ENCODE measurements at regions not wholly inside any gene's neighbourhood (a gene's known extent, or its start where the extent isn't known, plus 50 kb on each side); places are given as distances from the start of the nearest gene placed in this dataset.
"Not testable (repeated sequence)": the region's sequence is repeated elsewhere in the genome, so short reads cannot be mapped to it uniquely, and the experiment has no call there.

DNA sequence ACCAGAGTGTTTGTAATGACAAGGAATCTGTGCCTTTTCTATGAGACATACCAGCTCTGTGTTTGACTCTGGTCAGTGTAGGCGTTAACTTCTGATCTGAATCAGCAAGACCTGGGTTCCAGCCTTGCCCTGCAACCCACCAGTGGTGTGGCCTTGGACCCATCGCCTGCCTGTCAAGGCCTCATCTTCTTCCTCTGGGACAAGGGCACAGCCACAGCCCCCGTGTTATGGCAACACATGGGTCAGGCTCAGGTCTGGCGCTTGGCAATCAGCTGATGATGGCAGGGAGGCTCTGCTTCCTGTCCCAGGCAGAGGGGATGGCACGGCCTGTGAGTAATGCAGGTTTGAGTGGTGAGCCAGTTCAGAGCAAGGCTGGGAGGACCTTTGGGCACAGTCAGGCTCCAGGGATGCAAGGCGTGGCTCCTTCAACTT, 69.1 kb upstream of the PLGLB2 start:
- H3K9me3 ChIP-seq (ENCODE audit: control insufficient read depth, insufficient read depth, low read length); H3K4me1 ChIP-seq (ENCODE audit: control insufficient read depth, insufficient read depth, low read length); H3K36me3 ChIP-seq (ENCODE audit: control insufficient read depth, insufficient read depth, low read length); H3K9ac ChIP-seq (ENCODE audit: low read depth, low read length); H3K4me3 ChIP-seq (ENCODE audit: low read depth, low read length); H3K27me3 ChIP-seq (ENCODE audit: control insufficient read depth, insufficient read depth, low read length); H3K27ac ChIP-seq (ENCODE audit: low read depth, low read length): not testable (repeated sequence)

DNA sequence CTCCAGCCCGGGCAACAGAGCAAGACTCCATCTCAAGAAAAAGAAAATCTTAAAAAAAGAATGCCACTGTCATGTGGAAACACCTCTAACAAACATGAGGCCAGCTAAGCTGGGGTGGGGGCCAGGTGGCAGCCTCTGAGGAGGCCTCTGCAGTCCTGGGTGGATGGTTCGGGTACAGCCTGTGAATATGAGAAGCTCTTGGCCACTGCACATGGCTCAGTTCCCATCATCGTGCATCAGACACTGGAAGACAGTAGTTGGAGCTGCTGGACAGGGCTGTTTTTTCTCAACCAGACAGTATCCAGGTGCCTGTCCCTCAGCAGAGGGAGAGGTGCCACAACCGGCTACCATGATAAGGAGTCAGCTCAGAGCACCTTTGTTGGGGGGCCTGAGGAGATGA, 67.9 kb upstream of the PLGLB2 start:
- not testable (repeated sequence) for H3K9me3 ChIP-seq (ENCODE audit: control insufficient read depth, insufficient read depth, low read length); H3K27ac ChIP-seq (ENCODE audit: low read depth, low read length); H3K4me3 ChIP-seq (ENCODE audit: low read depth, low read length); H3K36me3 ChIP-seq (ENCODE audit: control insufficient read depth, insufficient read depth, low read length); H3K4me1 ChIP-seq (ENCODE audit: control insufficient read depth, insufficient read depth, low read length); H3K27me3 ChIP-seq (ENCODE audit: control insufficient read depth, insufficient read depth, low read length); H3K9ac ChIP-seq (ENCODE audit: low read depth, low read length)

DNA sequence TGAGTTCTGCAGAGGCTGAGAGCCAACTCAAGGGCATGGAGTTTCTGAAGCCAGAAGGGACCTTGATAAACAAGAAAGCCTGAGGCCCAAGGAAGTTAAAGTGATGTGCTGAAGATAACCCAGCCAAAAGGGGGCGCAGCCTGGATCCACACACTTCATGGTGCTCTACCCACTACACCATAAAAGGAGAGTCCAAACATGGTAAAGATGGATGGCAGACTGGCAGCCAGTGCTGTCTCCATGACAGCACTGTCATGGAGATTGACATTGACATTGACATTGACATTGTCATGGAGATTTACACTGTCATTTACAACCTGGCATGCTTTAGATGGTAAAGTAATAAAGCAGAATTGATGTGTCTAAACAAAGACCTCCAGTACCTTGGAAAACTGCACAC, 67.2 kb upstream of the PLGLB2 start:
- H3K9me3 ChIP-seq (ENCODE audit: control insufficient read depth, insufficient read depth, low read length); H3K27ac ChIP-seq (ENCODE audit: low read depth, low read length); H3K4me3 ChIP-seq (ENCODE audit: low read depth, low read length); H3K36me3 ChIP-seq (ENCODE audit: control insufficient read depth, insufficient read depth, low read length); H3K27me3 ChIP-seq (ENCODE audit: control insufficient read depth, insufficient read depth, low read length); H3K9ac ChIP-seq (ENCODE audit: low read depth, low read length); H3K4me1 ChIP-seq (ENCODE audit: control insufficient read depth, insufficient read depth, low read length): not testable (repeated sequence)

DNA sequence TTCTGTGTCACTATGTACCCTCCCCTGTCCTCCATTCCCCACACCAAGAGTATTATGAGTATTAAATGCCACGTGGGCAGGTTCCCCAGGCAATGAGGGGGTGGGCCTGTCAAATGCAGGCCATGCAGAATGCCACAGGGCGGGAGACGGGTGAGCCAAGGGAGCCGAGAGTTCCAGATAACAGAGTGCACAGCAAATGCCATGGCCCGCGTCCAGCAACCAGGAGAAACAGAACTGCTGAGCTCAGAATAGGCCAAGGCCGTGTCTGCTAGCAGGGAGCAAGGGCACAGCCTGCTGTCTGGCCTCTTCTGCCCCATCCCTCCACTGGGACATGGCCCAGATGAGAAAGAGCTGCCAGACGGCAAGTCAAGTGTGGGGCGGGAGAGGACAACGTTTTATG, 64.4 kb upstream of the PLGLB2 start:
- H3K9ac ChIP-seq (ENCODE audit: low read depth, low read length); H3K9me3 ChIP-seq (ENCODE audit: control insufficient read depth, insufficient read depth, low read length); H3K27me3 ChIP-seq (ENCODE audit: control insufficient read depth, insufficient read depth, low read length); H3K36me3 ChIP-seq (ENCODE audit: control insufficient read depth, insufficient read depth, low read length); H3K27ac ChIP-seq (ENCODE audit: low read depth, low read length); H3K4me3 ChIP-seq (ENCODE audit: low read depth, low read length); H3K4me1 ChIP-seq (ENCODE audit: control insufficient read depth, insufficient read depth, low read length): not testable (repeated sequence)

DNA sequence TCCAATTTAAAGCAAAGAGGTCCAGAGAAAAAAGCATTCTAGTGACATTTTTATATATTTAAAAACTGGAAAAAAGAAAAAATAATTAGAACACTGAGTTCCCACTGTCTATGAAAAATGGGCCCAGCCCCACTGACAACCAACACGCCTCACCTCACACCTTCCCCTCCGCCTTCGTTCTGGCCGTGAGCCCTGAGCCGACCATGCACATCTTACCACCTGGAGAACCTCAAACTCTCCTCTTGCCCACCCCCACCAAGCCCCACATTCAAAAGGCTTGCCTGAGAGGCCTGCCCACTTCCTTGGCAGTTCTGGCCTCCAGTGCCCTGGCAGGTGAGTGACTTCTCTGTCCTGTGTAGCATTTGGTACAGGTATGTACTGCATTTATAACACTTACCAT, 63.9 kb upstream of the PLGLB2 start:
- H3K9me3 ChIP-seq (ENCODE audit: control insufficient read depth, insufficient read depth, low read length); H3K4me3 ChIP-seq (ENCODE audit: low read depth, low read length); H3K36me3 ChIP-seq (ENCODE audit: control insufficient read depth, insufficient read depth, low read length); H3K27ac ChIP-seq (ENCODE audit: low read depth, low read length); H3K27me3 ChIP-seq (ENCODE audit: control insufficient read depth, insufficient read depth, low read length); H3K4me1 ChIP-seq (ENCODE audit: control insufficient read depth, insufficient read depth, low read length); H3K9ac ChIP-seq (ENCODE audit: low read depth, low read length): not testable (repeated sequence)

DNA sequence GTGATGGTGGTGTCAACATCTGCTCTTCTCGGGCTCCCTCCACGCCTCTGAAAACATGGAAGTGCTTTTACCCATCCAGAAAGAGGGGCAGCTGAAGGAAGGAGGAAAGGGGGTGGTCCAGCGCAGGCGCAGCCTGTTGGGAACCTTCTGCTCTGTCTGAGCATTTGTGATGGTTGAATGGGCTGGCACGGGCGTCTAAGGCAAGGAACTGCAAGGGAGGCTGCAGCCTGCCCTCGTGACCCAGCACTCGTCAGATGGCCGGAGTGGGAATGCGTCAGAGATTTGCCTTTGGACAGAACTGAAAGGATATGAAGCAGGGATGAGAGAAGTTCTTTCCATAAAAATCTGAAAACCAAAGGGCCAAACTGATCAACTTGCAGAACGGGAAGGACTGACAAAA, 62.3 kb upstream of the PLGLB2 start:
- H3K27me3 ChIP-seq (ENCODE audit: control insufficient read depth, insufficient read depth, low read length); H3K27ac ChIP-seq (ENCODE audit: low read depth, low read length): not testable (repeated sequence)

DNA sequence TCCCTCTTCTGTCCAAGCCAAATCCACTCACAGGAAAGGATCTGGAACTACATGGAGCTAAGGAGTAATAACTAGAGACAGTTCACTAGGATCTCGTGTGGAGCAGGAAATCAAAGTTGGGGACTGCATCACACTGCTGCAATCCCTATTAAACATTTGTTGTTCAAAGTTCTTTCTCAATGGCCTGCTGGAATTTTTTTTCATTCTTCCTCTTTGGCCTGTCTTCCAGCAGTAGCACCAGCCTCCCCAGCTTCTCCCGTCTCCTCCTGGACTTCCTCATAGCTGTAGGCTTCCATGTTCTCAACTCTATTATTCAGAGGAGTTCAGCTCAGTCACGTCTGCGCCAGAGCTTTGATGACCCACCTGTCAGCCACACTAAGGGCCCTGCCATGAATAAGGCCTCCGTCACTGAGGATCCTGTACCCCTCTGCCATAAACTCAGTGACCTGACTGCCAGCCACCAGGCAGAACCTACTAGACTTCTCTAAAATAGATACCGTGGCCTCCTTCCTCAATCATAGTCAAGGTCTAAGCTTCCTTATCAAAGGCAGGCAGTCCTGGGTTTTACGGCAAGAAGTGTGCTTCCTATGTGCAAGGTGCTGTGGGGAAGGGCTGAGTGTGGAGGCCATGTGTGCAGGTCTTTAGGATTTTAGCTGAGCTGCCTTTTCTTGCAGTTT, 60.9 kb upstream of the PLGLB2 start:
- not testable (repeated sequence) for H3K4me3 ChIP-seq (ENCODE audit: low read depth, low read length); H3K9ac ChIP-seq (ENCODE audit: low read depth, low read length); H3K27ac ChIP-seq (ENCODE audit: low read depth, low read length); H3K9me3 ChIP-seq (ENCODE audit: control insufficient read depth, insufficient read depth, low read length); H3K36me3 ChIP-seq (ENCODE audit: control insufficient read depth, insufficient read depth, low read length); H3K4me1 ChIP-seq (ENCODE audit: control insufficient read depth, insufficient read depth, low read length); H3K27me3 ChIP-seq (ENCODE audit: control insufficient read depth, insufficient read depth, low read length)

More for the DNA sequence above, 62.3 kb upstream of the PLGLB2 start:
- H3K9ac ChIP-seq (ENCODE audit: low read depth, low read length); H3K4me3 ChIP-seq (ENCODE audit: low read depth, low read length); H3K4me1 ChIP-seq (ENCODE audit: control insufficient read depth, insufficient read depth, low read length); H3K9me3 ChIP-seq (ENCODE audit: control insufficient read depth, insufficient read depth, low read length); H3K36me3 ChIP-seq (ENCODE audit: control insufficient read depth, insufficient read depth, low read length): not testable (repeated sequence)

DNA sequence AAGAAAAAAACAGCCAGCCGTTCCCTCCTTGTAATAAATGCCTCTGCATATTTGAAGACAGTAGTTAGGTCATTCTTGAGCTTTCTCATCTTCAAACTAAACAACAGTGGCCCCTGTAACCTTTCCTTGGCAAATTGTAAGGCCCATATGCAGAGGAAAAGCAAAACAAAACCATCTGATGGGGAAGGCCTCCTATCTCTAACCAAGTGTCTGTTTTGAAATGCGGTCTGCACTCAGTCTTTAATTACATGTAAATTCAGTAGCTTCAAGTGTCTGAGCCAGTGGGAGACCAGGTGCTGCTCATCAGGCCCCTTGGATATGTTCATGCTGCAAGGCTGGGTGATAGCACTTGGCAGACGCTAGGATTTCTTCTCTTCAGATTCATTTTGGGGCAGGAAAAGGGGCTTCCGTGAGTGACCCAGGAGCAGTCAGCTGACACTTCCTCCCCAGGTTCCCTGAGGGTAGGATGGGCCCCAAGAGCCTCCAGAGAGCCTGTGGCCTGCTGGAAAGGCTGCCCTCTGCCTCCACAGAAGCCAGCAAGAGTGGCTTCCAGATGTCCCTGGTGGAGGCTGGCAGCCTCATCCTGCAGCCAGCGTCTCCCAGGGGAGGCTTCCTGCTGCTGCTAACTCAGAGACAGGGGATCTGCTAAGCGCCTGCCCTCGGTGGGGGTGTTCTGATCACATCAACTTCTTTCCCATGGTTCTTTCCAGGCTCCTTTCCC, 60.2 kb upstream of the PLGLB2 start:
- H3K4me1 ChIP-seq (ENCODE audit: control insufficient read depth, insufficient read depth, low read length); H3K9me3 ChIP-seq (ENCODE audit: control insufficient read depth, insufficient read depth, low read length); H3K27ac ChIP-seq (ENCODE audit: low read depth, low read length); H3K27me3 ChIP-seq (ENCODE audit: control insufficient read depth, insufficient read depth, low read length); H3K36me3 ChIP-seq (ENCODE audit: control insufficient read depth, insufficient read depth, low read length); H3K9ac ChIP-seq (ENCODE audit: low read depth, low read length); H3K4me3 ChIP-seq (ENCODE audit: low read depth, low read length): not testable (repeated sequence)

DNA sequence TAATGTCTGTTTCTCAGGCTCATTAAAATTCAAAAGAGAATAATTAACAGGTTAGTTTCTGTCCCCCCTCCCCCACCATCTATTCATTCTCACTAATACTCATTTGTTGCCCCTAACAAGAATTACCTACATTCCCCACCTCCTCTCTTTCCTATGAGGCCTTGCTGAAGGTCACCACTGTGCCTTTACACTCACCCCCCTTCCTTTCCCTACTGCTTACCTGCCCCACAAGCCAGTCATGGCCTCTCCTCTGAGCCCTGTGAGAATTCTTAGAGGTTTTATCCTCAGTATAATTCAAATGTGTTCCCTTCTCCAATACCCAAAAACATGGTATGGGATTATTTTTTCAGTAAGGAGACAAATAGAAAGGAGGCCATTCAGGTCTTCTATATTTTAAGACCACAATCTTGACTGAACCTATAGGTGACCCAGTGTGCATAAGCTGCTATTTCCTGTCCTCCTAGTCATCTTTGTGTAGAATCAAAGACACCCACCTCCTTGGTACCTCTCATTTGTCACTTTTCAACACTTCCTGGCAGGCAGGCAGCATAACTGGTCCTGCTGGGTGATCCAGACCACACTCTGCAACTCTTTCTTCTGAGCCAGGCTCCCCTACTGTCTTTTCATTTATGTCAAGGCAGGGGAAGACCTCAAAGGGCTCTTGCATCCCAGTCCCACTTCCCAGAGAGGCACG, 55.8 kb upstream of the PLGLB2 start:
- not testable (repeated sequence) for H3K4me1 ChIP-seq (ENCODE audit: control insufficient read depth, insufficient read depth, low read length); H3K9me3 ChIP-seq (ENCODE audit: control insufficient read depth, insufficient read depth, low read length); H3K27me3 ChIP-seq (ENCODE audit: control insufficient read depth, insufficient read depth, low read length)

DNA sequence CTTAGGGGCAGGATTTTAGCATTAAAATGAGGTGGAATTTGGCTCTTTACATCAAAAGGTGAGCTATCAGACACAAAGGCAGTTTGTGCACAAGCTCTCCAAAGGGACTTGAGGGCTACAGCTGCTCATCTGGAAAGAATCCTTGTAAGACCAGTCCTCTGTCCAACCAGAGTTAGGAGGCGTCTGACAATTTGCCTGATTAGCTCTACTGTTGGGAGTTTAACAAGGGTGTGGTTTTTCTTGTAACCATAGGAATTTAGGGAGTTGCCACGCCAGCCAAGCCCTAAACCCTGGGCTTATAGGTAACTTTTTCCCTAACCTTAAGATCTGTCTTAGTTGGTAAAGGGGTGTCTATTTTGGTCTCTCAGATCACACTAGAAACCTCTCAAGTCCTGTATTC, 55.0 kb upstream of the PLGLB2 start:
- not testable (repeated sequence) for H3K27me3 ChIP-seq (ENCODE audit: control insufficient read depth, insufficient read depth, low read length); H3K4me1 ChIP-seq (ENCODE audit: control insufficient read depth, insufficient read depth, low read length); H3K9me3 ChIP-seq (ENCODE audit: control insufficient read depth, insufficient read depth, low read length); H3K4me3 ChIP-seq (ENCODE audit: low read depth, low read length); H3K36me3 ChIP-seq (ENCODE audit: control insufficient read depth, insufficient read depth, low read length); H3K27ac ChIP-seq (ENCODE audit: low read depth, low read length); H3K9ac ChIP-seq (ENCODE audit: low read depth, low read length)

More for the DNA sequence above, 55.8 kb upstream of the PLGLB2 start:
- not testable (repeated sequence) for H3K4me3 ChIP-seq (ENCODE audit: low read depth, low read length); H3K27ac ChIP-seq (ENCODE audit: low read depth, low read length); H3K9ac ChIP-seq (ENCODE audit: low read depth, low read length); H3K36me3 ChIP-seq (ENCODE audit: control insufficient read depth, insufficient read depth, low read length)

DNA sequence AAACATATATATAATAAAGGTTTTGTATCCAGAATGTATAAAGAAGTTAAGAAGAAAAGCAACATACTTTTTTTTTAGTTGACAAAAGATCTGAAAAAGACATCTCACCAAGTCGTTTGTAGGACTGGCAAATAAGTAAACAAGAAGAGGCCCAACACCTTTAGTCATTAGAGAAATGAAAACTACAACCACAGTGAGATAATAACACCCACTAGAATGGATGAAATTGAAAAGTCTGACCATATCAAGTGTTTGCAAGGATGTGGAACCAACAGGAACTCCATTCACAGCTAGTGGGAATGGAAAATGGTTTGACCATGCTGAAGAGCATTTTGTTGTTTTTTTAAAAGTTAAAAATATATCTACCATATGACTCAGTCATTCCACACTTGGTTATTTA, 54.0 kb upstream of the PLGLB2 start:
- H3K36me3 ChIP-seq (ENCODE audit: control insufficient read depth, insufficient read depth, low read length); H3K27me3 ChIP-seq (ENCODE audit: control insufficient read depth, insufficient read depth, low read length); H3K4me3 ChIP-seq (ENCODE audit: low read depth, low read length); H3K9me3 ChIP-seq (ENCODE audit: control insufficient read depth, insufficient read depth, low read length); H3K4me1 ChIP-seq (ENCODE audit: control insufficient read depth, insufficient read depth, low read length); H3K27ac ChIP-seq (ENCODE audit: low read depth, low read length); H3K9ac ChIP-seq (ENCODE audit: low read depth, low read length): not testable (repeated sequence)
